ENCODE measurements at regions not wholly inside any gene's neighbourhood (a gene's known extent, or its start where the extent isn't known, plus 50 kb on each side); places are given as distances from the start of the nearest gene placed in this dataset.

- no peaks in the 10 kb centered on the region for H3K36me3 Mint-ChIP-seq (ENCODE audit: insufficient read depth, unreplicated experiment)
- H3K4me3 Mint-ChIP-seq (ENCODE audit: unreplicated experiment): no peak overlapping the region
- intact Hi-C loops (cut with micrococcal nuclease): no loop called here
- no peaks in the 10 kb centered on the region for H3K27me3 Mint-ChIP-seq (ENCODE audit: insufficient read depth, unreplicated experiment)
- CTCF ChIA-PET: no interaction called here
- TF ChIP-seq, protein P1, sequence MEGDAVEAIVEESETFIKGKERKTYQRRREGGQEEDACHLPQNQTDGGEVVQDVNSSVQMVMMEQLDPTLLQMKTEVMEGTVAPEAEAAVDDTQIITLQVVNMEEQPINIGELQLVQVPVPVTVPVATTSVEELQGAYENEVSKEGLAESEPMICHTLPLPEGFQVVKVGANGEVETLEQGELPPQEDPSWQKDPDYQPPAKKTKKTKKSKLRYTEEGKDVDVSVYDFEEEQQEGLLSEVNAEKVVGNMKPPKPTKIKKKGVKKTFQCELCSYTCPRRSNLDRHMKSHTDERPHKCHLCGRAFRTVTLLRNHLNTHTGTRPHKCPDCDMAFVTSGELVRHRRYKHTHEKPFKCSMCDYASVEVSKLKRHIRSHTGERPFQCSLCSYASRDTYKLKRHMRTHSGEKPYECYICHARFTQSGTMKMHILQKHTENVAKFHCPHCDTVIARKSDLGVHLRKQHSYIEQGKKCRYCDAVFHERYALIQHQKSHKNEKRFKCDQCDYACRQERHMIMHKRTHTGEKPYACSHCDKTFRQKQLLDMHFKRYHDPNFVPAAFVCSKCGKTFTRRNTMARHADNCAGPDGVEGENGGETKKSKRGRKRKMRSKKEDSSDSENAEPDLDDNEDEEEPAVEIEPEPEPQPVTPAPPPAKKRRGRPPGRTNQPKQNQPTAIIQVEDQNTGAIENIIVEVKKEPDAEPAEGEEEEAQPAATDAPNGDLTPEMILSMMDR (IDR thresholded peaks at IDR 0.05; ENCODE audit: unreplicated experiment): no peak
- BruUV-seq (replicated peaks): no TSS peak
- no peak for DNase-seq (ENCODE audit: unreplicated experiment)
- H3K27ac Mint-ChIP-seq (ENCODE audit: low read depth, unreplicated experiment): no peak overlapping the region
- POLR2A ChIA-PET: no interaction called here
- H3K4me1 Mint-ChIP-seq (ENCODE audit: insufficient read depth, unreplicated experiment): peaks cover 7% of the 10 kb centered on the region
- no peaks in the 10 kb centered on the region for H3K9me3 Mint-ChIP-seq (ENCODE audit: unreplicated experiment)
Measured at GRCh38 chr16:51389881-51390280, 238.8 kb upstream of the SALL1 start.

GRCh38 chr16:51388516-51388951 lies 237.5 kb upstream of the SALL1 start:
- ChIA-PET POLR2A (interaction anchor here (0.5 to 0.6 kb wide), 2 partner anchors 169 to 369 kb away, joined by 3 read pairs; no protein-coding TSS in a partner anchor), CTCF (interaction anchor here (0.7 kb wide), 1 partner anchor 23 kb away, joined by 3 read pairs; no protein-coding TSS in a partner anchor)
- Mint-ChIP-seq H3K4me3 (ENCODE audit: unreplicated experiment) (no peak overlapping the region), H3K27ac (ENCODE audit: low read depth, unreplicated experiment) (no peak overlapping the region), H3K36me3 (ENCODE audit: insufficient read depth, unreplicated experiment) (no peaks in the 10 kb centered on the region), H3K27me3 (ENCODE audit: insufficient read depth, unreplicated experiment) (no peaks in the 10 kb centered on the region), H3K9me3 (ENCODE audit: unreplicated experiment) (no peaks in the 10 kb centered on the region), H3K4me1 (ENCODE audit: insufficient read depth, unreplicated experiment) (peaks cover 4% of the 10 kb centered on the region)
- intact Hi-C loops (cut with micrococcal nuclease): no loop called here
- DNase-seq (ENCODE audit: unreplicated experiment): no peak
- TF ChIP-seq, protein P1 (IDR thresholded peaks at IDR 0.05; ENCODE audit: unreplicated experiment): no peak
- BruUV-seq (replicated peaks): no TSS peak

GRCh38 chr16:51383909-51384308 lies 232.8 kb upstream of the SALL1 start:
- no peak for DNase-seq (ENCODE audit: unreplicated experiment)
- H3K9me3 Mint-ChIP-seq (ENCODE audit: unreplicated experiment): no peaks in the 10 kb centered on the region
- H3K36me3 Mint-ChIP-seq (ENCODE audit: insufficient read depth, unreplicated experiment): no peaks in the 10 kb centered on the region
- H3K4me3 Mint-ChIP-seq (ENCODE audit: unreplicated experiment): no peak overlapping the region
- no peak overlapping the region for H3K27ac Mint-ChIP-seq (ENCODE audit: low read depth, unreplicated experiment)
- no peaks in the 10 kb centered on the region for H3K4me1 Mint-ChIP-seq (ENCODE audit: insufficient read depth, unreplicated experiment)
- BruUV-seq (replicated peaks): no TSS peak
- intact Hi-C loops (cut with micrococcal nuclease): no loop called here
- CTCF ChIA-PET: no interaction called here
- TF ChIP-seq, protein P1 (IDR thresholded peaks at IDR 0.05; ENCODE audit: unreplicated experiment): no peak
- POLR2A ChIA-PET: interaction anchor here (1.6 kb wide), 1 partner anchor 12 kb away, joined by 4 read pairs; no protein-coding TSS in a partner anchor
- no peaks in the 10 kb centered on the region for H3K27me3 Mint-ChIP-seq (ENCODE audit: insufficient read depth, unreplicated experiment)

GRCh38 chr16:51382940-51383339 lies 231.9 kb upstream of the SALL1 start:
- no peak overlapping the region for H3K27ac Mint-ChIP-seq (ENCODE audit: low read depth, unreplicated experiment)
- TF ChIP-seq, protein P1 (IDR thresholded peaks at IDR 0.05; ENCODE audit: unreplicated experiment): no peak
- intact Hi-C loops (cut with micrococcal nuclease): no loop called here
- ChIA-PET CTCF (no interaction called here), POLR2A (no interaction called here)
- H3K4me3 Mint-ChIP-seq (ENCODE audit: unreplicated experiment): no peak overlapping the region
- no peaks in the 10 kb centered on the region for H3K9me3 Mint-ChIP-seq (ENCODE audit: unreplicated experiment)
- DNase-seq (ENCODE audit: unreplicated experiment): no peak
- no peaks in the 10 kb centered on the region for H3K4me1 Mint-ChIP-seq (ENCODE audit: insufficient read depth, unreplicated experiment)
- H3K36me3 Mint-ChIP-seq (ENCODE audit: insufficient read depth, unreplicated experiment): no peaks in the 10 kb centered on the region
- no peaks in the 10 kb centered on the region for H3K27me3 Mint-ChIP-seq (ENCODE audit: insufficient read depth, unreplicated experiment)
- no TSS peak for BruUV-seq (replicated peaks)
